MM.1S (cell line): ENCODE measurements at regions not wholly inside any gene's neighbourhood (a gene's known extent, or its start where the extent isn't known, plus 50 kb on each side); places are given as distances from the start of the nearest gene placed in this dataset.

Experiments
- CTCF ChIP-seq: fragments of 300-600 bp; sonication (generic); IDR thresholded peaks from 2 replicates; pipeline ENCODE4 v1.5.1; 2016; ENCODE audit warnings: antibody characterized with exemption, low read length, mixed read lengths
- EZH2 ChIP-seq: fragments of 300-600 bp; sonication (generic); optimal IDR thresholded peaks from 2 replicates; pipeline ENCODE3; 2017; ENCODE audit warnings: low read depth, mild to moderate bottlenecking, antibody characterized with exemption, low read length, mixed read lengths

- no peak for TF ChIP-seq CTCF
- TF ChIP-seq EZH2 = no peak
These were observed 231.0 kb downstream of the RBFOX3 start for GRCh38 chr17:79379700-79380445.
